Uterus (tissue), 2 donors: ENCODE measurements at regions not wholly inside any gene's neighbourhood (a gene's known extent, or its start where the extent isn't known, plus 50 kb on each side); places are given as distances from the start of the nearest gene placed in this dataset.

Source experiments
- CTCF ChIP-seq, 4 experiments: fragments of 200-600 bp in 2 of 4; fragments of 450-650 bp in 2 of 4; sonication (generic) in 2 of 4; IDR thresholded peaks; one replicate each; pipeline ENCODE4 v1.5.1; 2016 to 2019; ENCODE audit warnings: antibody characterized with exemption in 4 of 4, mild to moderate bottlenecking in 2 of 4, moderate library complexity in 1 of 4
- POLR2A ChIP-seq, 2 donors: fragments of 450-650 bp; IDR thresholded peaks; one replicate each; pipeline ENCODE4 v1.6.1; 2016; ENCODE audit warnings: antibody characterized with exemption in 2 of 2, mild to moderate bottlenecking in 1 of 2, moderate library complexity in 1 of 2

- TF ChIP-seq POLR2A (IDR thresholded peaks at IDR 0.05), result no peak
- TF ChIP-seq CTCF (IDR thresholded peaks at IDR 0.05), result no peak
Measured at GRCh38 chr1:80919426-80919825, 881.3 kb upstream of the ADGRL2 start.
